HL-60 (cell line): ENCODE measurements at regions not wholly inside any gene's neighbourhood (a gene's known extent, or its start where the extent isn't known, plus 50 kb on each side); places are given as distances from the start of the nearest gene placed in this dataset.
"Not testable (repeated sequence)": the region's sequence is repeated elsewhere in the genome, so short reads cannot be mapped to it uniquely, and the experiment has no call there.

Experiments
- DNase-seq, 2 experiments: peaks; one replicate each; pipeline ENCODE4 v3.0.0-alpha.2; 2010 to 2020; ENCODE audit warnings: low read depth in 1 of 2, low spot score in 1 of 2
- H3K27ac ChIP-seq: fragments of 250-450 bp; sonication (Bioruptor Pico); replicated peaks from 2 replicates; pipeline ENCODE4 v1.5.1; 2020; ENCODE audit warnings: mild to moderate bottlenecking, moderate library complexity
- H3K27me3 ChIP-seq: fragments of 250-450 bp; sonication (Bioruptor Pico); 2 replicates; pipeline ENCODE4 v1.5.1; 2021; ENCODE audit warnings: mild to moderate bottlenecking, moderate library complexity; ENCODE audit not compliant: insufficient read depth, poor library complexity, severe bottlenecking
- H3K4me3 ChIP-seq: replicated peaks from 2 replicates; pipeline ENCODE4 v1.5.1; 2011; ENCODE audit warnings: mild to moderate bottlenecking, control low read depth, low read length; ENCODE audit not compliant: insufficient read depth
- GABPA ChIP-seq: IDR thresholded peaks from 2 replicates; pipeline ENCODE4 v1.6.1; 2012; ENCODE audit warnings: low read depth
- POLR2AphosphoS5 ChIP-seq: IDR thresholded peaks from 2 replicates; pipeline ENCODE4 v1.6.1; 2012; ENCODE audit warnings: low read depth
- SPI1 ChIP-seq: IDR thresholded peaks from 2 replicates; pipeline ENCODE4 v1.6.1; 2012; ENCODE audit warnings: low read depth, mild to moderate bottlenecking, borderline replicate concordance
- TF ChIP-seq, protein P1 (sequence below): IDR thresholded peaks from 2 replicates; pipeline ENCODE4 v1.6.1; 2012; ENCODE audit warnings: low read depth; ENCODE audit not compliant: insufficient replicate concordance
- TF ChIP-seq, protein P2 (sequence below): IDR thresholded peaks from one replicate; pipeline ENCODE4 v1.5.1; 2011; ENCODE audit warnings: low read length, control low read depth, inconsistent platforms; ENCODE audit not compliant: insufficient read depth

DNA sequence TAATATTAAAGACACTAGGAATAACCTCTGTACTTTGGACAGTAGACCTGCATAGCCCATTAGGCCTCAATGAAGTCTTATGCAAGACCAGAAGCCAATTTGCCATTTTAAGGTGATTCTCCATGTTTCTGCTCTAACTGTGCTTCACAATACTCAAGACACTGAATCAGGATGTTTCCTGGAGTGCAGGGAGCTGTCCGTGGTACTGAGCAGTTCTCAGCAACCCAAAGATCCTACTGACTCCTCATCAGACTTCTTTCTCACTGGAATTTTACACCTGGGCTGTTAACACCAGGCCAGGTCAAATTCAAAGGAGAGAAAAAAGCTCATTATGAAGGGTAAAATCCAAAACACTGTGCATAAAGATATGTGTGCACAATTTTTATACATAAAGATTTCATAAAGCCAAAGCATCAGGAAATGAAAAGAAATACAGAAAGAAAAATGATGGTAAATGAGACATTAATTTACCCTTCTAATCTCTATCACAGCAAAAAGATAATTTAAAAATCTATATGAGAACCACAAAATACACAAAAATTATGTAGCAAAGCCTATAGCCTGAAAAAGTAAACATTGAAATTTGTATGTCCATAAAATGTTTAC is 235.9 kb downstream of the CEP170 start:
- H3K27ac ChIP-seq, H3K4me3 ChIP-seq, H3K27me3 ChIP-seq: not testable (repeated sequence)
- DNase-seq, result peak in 1 of 2 experiments; percentile 32
- TF ChIP-seq, protein P1, sequence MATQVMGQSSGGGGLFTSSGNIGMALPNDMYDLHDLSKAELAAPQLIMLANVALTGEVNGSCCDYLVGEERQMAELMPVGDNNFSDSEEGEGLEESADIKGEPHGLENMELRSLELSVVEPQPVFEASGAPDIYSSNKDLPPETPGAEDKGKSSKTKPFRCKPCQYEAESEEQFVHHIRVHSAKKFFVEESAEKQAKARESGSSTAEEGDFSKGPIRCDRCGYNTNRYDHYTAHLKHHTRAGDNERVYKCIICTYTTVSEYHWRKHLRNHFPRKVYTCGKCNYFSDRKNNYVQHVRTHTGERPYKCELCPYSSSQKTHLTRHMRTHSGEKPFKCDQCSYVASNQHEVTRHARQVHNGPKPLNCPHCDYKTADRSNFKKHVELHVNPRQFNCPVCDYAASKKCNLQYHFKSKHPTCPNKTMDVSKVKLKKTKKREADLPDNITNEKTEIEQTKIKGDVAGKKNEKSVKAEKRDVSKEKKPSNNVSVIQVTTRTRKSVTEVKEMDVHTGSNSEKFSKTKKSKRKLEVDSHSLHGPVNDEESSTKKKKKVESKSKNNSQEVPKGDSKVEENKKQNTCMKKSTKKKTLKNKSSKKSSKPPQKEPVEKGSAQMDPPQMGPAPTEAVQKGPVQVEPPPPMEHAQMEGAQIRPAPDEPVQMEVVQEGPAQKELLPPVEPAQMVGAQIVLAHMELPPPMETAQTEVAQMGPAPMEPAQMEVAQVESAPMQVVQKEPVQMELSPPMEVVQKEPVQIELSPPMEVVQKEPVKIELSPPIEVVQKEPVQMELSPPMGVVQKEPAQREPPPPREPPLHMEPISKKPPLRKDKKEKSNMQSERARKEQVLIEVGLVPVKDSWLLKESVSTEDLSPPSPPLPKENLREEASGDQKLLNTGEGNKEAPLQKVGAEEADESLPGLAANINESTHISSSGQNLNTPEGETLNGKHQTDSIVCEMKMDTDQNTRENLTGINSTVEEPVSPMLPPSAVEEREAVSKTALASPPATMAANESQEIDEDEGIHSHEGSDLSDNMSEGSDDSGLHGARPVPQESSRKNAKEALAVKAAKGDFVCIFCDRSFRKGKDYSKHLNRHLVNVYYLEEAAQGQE, result peak; percentile 79

DNA sequence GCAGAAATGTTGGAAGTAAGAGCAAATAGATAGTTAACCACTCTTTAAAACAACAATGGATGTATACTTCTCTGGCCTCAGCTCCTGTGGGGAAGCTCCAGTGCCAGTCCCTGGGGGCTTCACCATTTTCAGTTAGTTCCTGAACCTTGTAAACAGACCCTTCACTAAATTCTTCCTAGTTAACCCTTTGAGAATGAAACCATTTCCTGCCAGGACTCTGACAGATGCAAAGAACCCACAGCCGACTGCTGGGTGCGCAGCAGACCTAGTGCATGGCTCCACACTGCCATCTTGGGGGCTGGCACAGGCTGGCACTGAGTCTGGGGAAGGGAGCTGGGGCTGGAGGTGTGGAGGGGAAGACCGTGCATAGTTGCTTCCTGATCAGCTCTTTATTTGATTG is 244.4 kb downstream of the CEP170 start:
- not testable (repeated sequence) for H3K4me3 ChIP-seq, DNase-seq, H3K27me3 ChIP-seq, H3K27ac ChIP-seq

DNA sequence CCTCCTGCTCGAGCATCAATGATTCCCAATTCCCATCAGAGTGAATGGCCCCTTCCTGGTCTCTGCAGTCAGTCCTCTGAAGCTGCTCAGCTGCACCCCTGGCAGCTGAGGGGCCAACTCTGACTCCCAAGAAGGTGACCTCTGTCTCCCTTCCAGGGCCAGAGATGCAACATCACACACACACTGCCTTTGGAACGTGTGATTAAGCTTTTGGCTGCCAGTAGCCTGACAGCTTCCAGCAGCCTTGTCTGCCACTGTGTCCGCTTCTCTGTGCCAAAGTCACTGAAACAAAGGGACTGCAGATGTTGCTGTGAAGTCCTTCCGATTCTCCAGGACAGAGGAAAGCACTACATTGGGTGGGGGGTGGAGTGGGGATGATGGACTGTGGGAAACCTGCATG is 254.1 kb downstream of the CEP170 start:
- H3K4me3 ChIP-seq, DNase-seq, H3K27ac ChIP-seq, H3K27me3 ChIP-seq: not testable (repeated sequence)

DNA sequence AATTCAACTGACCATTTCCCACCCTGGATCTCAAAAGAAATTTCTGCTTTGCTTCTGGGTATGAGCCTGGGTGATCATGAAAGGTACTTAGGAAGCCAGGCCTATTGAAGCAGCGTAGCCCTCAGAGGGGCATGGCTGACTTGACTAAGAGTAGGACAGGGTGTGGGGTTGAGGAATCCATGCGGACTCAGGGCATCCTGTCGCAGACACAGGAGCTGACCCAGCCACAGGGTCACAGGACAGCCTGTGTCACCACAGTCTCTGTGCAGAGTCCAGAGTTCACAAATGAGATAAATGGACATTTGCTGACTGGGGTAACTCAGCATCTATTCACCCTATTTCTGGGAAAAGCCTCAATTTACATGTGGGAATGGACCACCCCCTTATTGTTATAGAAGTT is 262.3 kb downstream of the CEP170 start:
- not testable (repeated sequence) for DNase-seq, H3K4me3 ChIP-seq, H3K27ac ChIP-seq, H3K27me3 ChIP-seq

DNA sequence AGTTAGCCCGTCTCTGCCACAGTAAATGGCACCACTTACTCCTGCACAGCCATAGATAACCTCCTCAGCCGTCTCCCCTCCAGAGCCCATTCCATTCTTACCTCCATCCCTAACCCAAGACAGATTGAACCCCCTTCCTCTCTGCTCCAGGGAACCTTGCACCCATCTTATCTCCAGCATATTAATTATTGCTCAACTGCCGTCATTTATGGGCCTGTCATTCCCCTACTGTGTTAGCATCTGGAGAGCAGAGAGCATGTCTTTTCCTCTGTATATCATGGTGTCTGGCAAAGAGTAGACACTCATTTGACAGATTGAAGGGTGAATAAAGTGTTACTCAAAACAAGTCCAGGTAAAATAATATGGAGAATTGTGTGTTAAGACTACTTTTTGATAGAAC is 270.0 kb downstream of the CEP170 start:
- H3K27me3 ChIP-seq, H3K27ac ChIP-seq, H3K4me3 ChIP-seq, DNase-seq: not testable (repeated sequence)

DNA sequence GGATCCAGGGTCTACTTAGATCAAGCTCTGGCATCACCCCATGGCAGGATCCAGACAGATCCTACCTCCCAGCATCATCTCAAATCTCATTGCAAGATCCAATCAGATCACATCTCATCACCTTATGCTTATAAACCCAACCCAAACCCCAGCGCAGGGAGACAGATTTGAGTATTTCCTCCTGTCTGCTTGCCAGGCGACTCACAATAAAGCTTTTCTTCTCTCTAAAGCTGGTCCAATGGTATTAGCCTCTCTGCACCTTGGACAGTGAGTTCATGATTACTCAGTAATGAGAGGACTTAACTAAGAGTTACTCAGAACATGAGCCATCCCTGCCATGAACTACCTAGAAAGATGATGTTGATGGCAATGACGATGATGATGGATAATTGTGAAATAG is 281.7 kb downstream of the CEP170 start:
- H3K27ac ChIP-seq, H3K4me3 ChIP-seq, DNase-seq, H3K27me3 ChIP-seq: not testable (repeated sequence)

DNA sequence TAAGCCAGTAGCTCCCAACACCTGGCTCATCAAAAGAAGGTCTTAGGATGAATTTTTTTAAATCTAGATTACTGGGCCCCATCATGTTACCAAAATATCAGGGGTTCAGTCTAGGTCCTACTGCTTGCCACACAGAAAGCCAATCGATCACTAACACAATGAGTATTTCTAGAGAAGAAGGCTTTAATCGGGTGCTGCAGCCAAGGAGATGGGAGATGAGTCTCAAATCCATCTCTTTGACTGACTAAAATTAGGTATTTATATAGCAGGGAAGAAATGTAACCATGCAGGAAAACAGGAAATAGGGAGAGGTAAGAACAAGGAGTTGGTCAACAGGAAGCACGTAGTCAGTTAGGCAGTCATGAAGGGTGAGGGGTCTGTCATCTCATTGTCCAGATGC is 288.2 kb downstream of the CEP170 start:
- H3K27me3 ChIP-seq, result no peaks in the 10 kb centered on the region
- TF ChIP-seq SPI1 (no peak), GABPA (no peak), POLR2AphosphoS5 (no peak)
- TF ChIP-seq, protein P1, result no peak
- TF ChIP-seq, protein P2, sequence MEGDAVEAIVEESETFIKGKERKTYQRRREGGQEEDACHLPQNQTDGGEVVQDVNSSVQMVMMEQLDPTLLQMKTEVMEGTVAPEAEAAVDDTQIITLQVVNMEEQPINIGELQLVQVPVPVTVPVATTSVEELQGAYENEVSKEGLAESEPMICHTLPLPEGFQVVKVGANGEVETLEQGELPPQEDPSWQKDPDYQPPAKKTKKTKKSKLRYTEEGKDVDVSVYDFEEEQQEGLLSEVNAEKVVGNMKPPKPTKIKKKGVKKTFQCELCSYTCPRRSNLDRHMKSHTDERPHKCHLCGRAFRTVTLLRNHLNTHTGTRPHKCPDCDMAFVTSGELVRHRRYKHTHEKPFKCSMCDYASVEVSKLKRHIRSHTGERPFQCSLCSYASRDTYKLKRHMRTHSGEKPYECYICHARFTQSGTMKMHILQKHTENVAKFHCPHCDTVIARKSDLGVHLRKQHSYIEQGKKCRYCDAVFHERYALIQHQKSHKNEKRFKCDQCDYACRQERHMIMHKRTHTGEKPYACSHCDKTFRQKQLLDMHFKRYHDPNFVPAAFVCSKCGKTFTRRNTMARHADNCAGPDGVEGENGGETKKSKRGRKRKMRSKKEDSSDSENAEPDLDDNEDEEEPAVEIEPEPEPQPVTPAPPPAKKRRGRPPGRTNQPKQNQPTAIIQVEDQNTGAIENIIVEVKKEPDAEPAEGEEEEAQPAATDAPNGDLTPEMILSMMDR, result no peak
- H3K27ac ChIP-seq, result no peak overlapping the region
- no peak overlapping the region for H3K4me3 ChIP-seq
- DNase-seq, result no peak

DNA sequence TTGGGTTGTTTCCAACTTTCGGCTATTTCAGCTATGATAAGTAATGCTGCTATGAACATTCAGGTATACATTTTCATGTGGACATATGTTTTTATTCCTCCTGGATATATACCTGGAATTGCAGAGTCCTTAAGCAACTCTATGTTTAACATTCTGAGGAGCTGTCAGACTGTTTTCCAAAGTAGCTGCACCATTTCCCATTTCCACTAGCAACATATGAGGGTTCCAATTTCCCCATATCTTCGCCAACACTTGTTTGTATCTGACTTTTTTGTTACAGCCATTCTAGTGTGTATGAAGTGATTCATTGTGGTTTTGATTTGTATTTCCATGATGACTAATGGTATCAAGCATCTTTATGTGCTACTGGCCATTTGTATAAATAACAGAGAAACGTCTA is 295.7 kb downstream of the CEP170 start:
- not testable (repeated sequence) for DNase-seq, H3K27ac ChIP-seq, H3K27me3 ChIP-seq, H3K4me3 ChIP-seq

DNA sequence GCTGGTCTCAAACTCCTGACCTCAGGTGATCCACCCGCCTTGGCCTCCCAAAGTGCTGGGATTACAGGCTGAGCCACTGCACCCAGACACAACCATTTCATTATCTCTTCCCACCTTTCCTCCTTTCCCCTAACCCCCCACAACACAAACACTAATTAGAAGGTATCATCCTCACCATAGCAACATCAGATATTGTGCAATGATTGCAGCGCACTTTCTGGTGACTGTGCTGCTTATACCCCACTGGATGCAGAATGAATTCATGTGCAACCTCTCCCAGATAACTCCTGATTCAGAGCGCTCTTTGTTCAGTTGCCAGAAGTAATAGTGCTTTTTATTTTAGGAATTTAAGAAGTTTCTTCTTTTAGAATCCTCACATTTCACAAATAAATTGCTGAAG is 300.1 kb downstream of the CEP170 start:
- H3K4me3 ChIP-seq, H3K27me3 ChIP-seq, H3K27ac ChIP-seq, DNase-seq: not testable (repeated sequence)
